Activated T-helper 17 cell treated with anti-CD3 and anti-CD28 coated beads, Interleukin-2, amount 50 U/mL, for 72 hours (primary cell): ENCODE measurements at regions not wholly inside any gene's neighbourhood (a gene's known extent, or its start where the extent isn't known, plus 50 kb on each side); places are given as distances from the start of the nearest gene placed in this dataset.
A peak's percentile ranks its signal among the peaks of the same experiment; 100 is the strongest.

Source experiments
- ATAC-seq: fragments of 150-1000 bp; cut with Tn5 transposase; replicated peaks from 2 replicates; pipeline ENCODE4 v1.10.0; 2021; ENCODE audit warnings: mild to moderate bottlenecking, moderate library complexity
- H3K27ac Mint-ChIP-seq: one replicate; pipeline ENCODE4 v1.8.0; 2022; ENCODE audit warnings: mixed read lengths
- H3K27me3 Mint-ChIP-seq: one replicate; pipeline ENCODE4 v1.8.0; 2022; ENCODE audit warnings: mixed read lengths
- H3K36me3 Mint-ChIP-seq: one replicate; pipeline ENCODE4 v1.8.0; 2022; ENCODE audit warnings: low read depth, mild to moderate bottlenecking, mixed read lengths
- H3K4me1 Mint-ChIP-seq: one replicate; pipeline ENCODE4 v1.8.0; 2022; ENCODE audit warnings: mixed read lengths
- H3K4me3 Mint-ChIP-seq: one replicate; pipeline ENCODE4 v1.8.0; 2022; ENCODE audit warnings: mild to moderate bottlenecking, mixed read lengths
- H3K9me3 Mint-ChIP-seq: one replicate; pipeline ENCODE4 v1.8.0; 2022; ENCODE audit warnings: mixed read lengths

GRCh38 chr5:103498800-103499551, 63.6 kb downstream of the NUDT12 start:
- Mint-ChIP-seq H3K36me3 (no peaks in the 10 kb centered on the region), H3K4me1 (no peaks in the 10 kb centered on the region), H3K9me3 (no peaks in the 10 kb centered on the region), H3K27me3 (peaks cover 22% of the 10 kb centered on the region), H3K4me3 (no peak overlapping the region), H3K27ac (no peak overlapping the region)
- ATAC-seq = no peak

- Mint-ChIP-seq H3K36me3 (no peaks in the 10 kb centered on the region), H3K4me3 (no peak overlapping the region), H3K9me3 (no peaks in the 10 kb centered on the region), H3K27ac (no peak overlapping the region), H3K27me3 (peaks cover 22% of the 10 kb centered on the region), H3K4me1 (no peaks in the 10 kb centered on the region)
- no peak for ATAC-seq
Measured at GRCh38 chr5:103498211-103498610, 64.4 kb downstream of the NUDT12 start.

GRCh38 chr5:103497781-103498180, 64.8 kb downstream of the NUDT12 start:
- no peak overlapping the region for H3K27ac Mint-ChIP-seq
- no peak for ATAC-seq

GRCh38 chr5:103490030-103490739, 72.4 kb downstream of the NUDT12 start:
- Mint-ChIP-seq H3K27ac (no peak overlapping the region), H3K4me3 (no peak overlapping the region), H3K36me3 (no peaks in the 10 kb centered on the region), H3K27me3 (peaks cover 23% of the 10 kb centered on the region), H3K9me3 (no peaks in the 10 kb centered on the region), H3K4me1 (no peaks in the 10 kb centered on the region)
- ATAC-seq = no peak

More at GRCh38 chr5:103497781-103498180, 64.8 kb downstream of the NUDT12 start:
- H3K4me1 Mint-ChIP-seq = no peaks in the 10 kb centered on the region
- H3K36me3 Mint-ChIP-seq = no peaks in the 10 kb centered on the region
- no peak overlapping the region for H3K4me3 Mint-ChIP-seq
- no peaks in the 10 kb centered on the region for H3K9me3 Mint-ChIP-seq
- peaks cover 22% of the 10 kb centered on the region for H3K27me3 Mint-ChIP-seq

GRCh38 chr5:103489307-103489706, 73.3 kb downstream of the NUDT12 start:
- H3K27ac Mint-ChIP-seq = no peak overlapping the region

GRCh38 chr5:103487822-103488493, 74.6 kb downstream of the NUDT12 start:
- H3K27me3 Mint-ChIP-seq = peaks cover 17% of the 10 kb centered on the region
- peak; percentile 28 for ATAC-seq
- H3K27ac Mint-ChIP-seq = no peak overlapping the region
- no peak overlapping the region for H3K4me3 Mint-ChIP-seq
- no peaks in the 10 kb centered on the region for H3K9me3 Mint-ChIP-seq
- no peaks in the 10 kb centered on the region for H3K36me3 Mint-ChIP-seq
- no peaks in the 10 kb centered on the region for H3K4me1 Mint-ChIP-seq

More at GRCh38 chr5:103489307-103489706, 73.3 kb downstream of the NUDT12 start:
- no peak for ATAC-seq
- Mint-ChIP-seq H3K36me3 (no peaks in the 10 kb centered on the region), H3K27me3 (peaks cover 19% of the 10 kb centered on the region), H3K4me3 (no peak overlapping the region), H3K9me3 (no peaks in the 10 kb centered on the region), H3K4me1 (no peaks in the 10 kb centered on the region)

GRCh38 chr5:103487218-103487617, 75.4 kb downstream of the NUDT12 start:
- no peak overlapping the region for H3K27ac Mint-ChIP-seq
- H3K4me3 Mint-ChIP-seq = no peak overlapping the region
- no peaks in the 10 kb centered on the region for H3K9me3 Mint-ChIP-seq
- H3K27me3 Mint-ChIP-seq = peaks cover 15% of the 10 kb centered on the region
- no peaks in the 10 kb centered on the region for H3K36me3 Mint-ChIP-seq
- no peak for ATAC-seq
- no peaks in the 10 kb centered on the region for H3K4me1 Mint-ChIP-seq

- Mint-ChIP-seq H3K27me3 (peaks cover 14% of the 10 kb centered on the region), H3K36me3 (no peaks in the 10 kb centered on the region), H3K9me3 (no peaks in the 10 kb centered on the region), H3K27ac (no peak overlapping the region), H3K4me3 (no peak overlapping the region), H3K4me1 (no peaks in the 10 kb centered on the region)
- ATAC-seq = no peak
Measured at GRCh38 chr5:103486739-103487138, 75.8 kb downstream of the NUDT12 start.

GRCh38 chr5:103480246-103480645, 82.3 kb downstream of the NUDT12 start:
- Mint-ChIP-seq H3K36me3 (no peaks in the 10 kb centered on the region), H3K4me3 (no peak overlapping the region), H3K27ac (no peak overlapping the region), H3K4me1 (no peaks in the 10 kb centered on the region), H3K27me3 (peaks cover 22% of the 10 kb centered on the region), H3K9me3 (no peaks in the 10 kb centered on the region)
- ATAC-seq = no peak

- no peak overlapping the region for H3K27ac Mint-ChIP-seq
- H3K4me1 Mint-ChIP-seq = no peaks in the 10 kb centered on the region
- no peaks in the 10 kb centered on the region for H3K36me3 Mint-ChIP-seq
Measured at GRCh38 chr5:103477678-103478077, 84.9 kb downstream of the NUDT12 start.

GRCh38 chr5:103476811-103477210, 85.8 kb downstream of the NUDT12 start:
- no peak for ATAC-seq
- Mint-ChIP-seq H3K27ac (no peak overlapping the region), H3K27me3 (peaks cover 25% of the 10 kb centered on the region), H3K4me1 (no peaks in the 10 kb centered on the region), H3K4me3 (no peak overlapping the region), H3K9me3 (no peaks in the 10 kb centered on the region), H3K36me3 (no peaks in the 10 kb centered on the region)

More at GRCh38 chr5:103477678-103478077, 84.9 kb downstream of the NUDT12 start:
- H3K27me3 Mint-ChIP-seq = peaks cover 25% of the 10 kb centered on the region
- H3K4me3 Mint-ChIP-seq = no peak overlapping the region
- no peak for ATAC-seq
- H3K9me3 Mint-ChIP-seq = no peaks in the 10 kb centered on the region

GRCh38 chr5:103475629-103476240, 86.9 kb downstream of the NUDT12 start:
- no peak overlapping the region for H3K27ac Mint-ChIP-seq
- no peaks in the 10 kb centered on the region for H3K9me3 Mint-ChIP-seq
- H3K36me3 Mint-ChIP-seq = no peaks in the 10 kb centered on the region
- no peak for ATAC-seq
- no peaks in the 10 kb centered on the region for H3K4me1 Mint-ChIP-seq
- H3K4me3 Mint-ChIP-seq = no peak overlapping the region
- H3K27me3 Mint-ChIP-seq = peaks cover 24% of the 10 kb centered on the region

GRCh38 chr5:103474677-103475076, 87.9 kb downstream of the NUDT12 start:
- H3K4me1 Mint-ChIP-seq = no peaks in the 10 kb centered on the region
- ATAC-seq = no peak
- no peak overlapping the region for H3K4me3 Mint-ChIP-seq
- no peaks in the 10 kb centered on the region for H3K36me3 Mint-ChIP-seq
- H3K27ac Mint-ChIP-seq = no peak overlapping the region
- peaks cover 18% of the 10 kb centered on the region for H3K27me3 Mint-ChIP-seq
- H3K9me3 Mint-ChIP-seq = no peaks in the 10 kb centered on the region

GRCh38 chr5:103473725-103474124, 88.9 kb downstream of the NUDT12 start:
- Mint-ChIP-seq H3K9me3 (no peaks in the 10 kb centered on the region), H3K36me3 (no peaks in the 10 kb centered on the region)

More at GRCh38 chr5:103473725-103474124, 88.9 kb downstream of the NUDT12 start:
- Mint-ChIP-seq H3K27me3 (peaks cover 22% of the 10 kb centered on the region), H3K4me3 (no peak overlapping the region), H3K27ac (no peak overlapping the region), H3K4me1 (no peaks in the 10 kb centered on the region)
- ATAC-seq = no peak
